GM18951 (cell line): ENCODE measurements at regions not wholly inside any gene's neighbourhood (a gene's known extent, or its start where the extent isn't known, plus 50 kb on each side); places are given as distances from the start of the nearest gene placed in this dataset.
"Not testable (repeated sequence)": the region's sequence is repeated elsewhere in the genome, so short reads cannot be mapped to it uniquely, and the experiment has no call there.

Experiments
- POLR2A ChIP-seq: IDR thresholded peaks from 4 replicates; pipeline ENCODE4 v1.6.1; 2011; ENCODE audit warnings: mild to moderate bottlenecking; ENCODE audit not compliant: insufficient read length, insufficient read depth; ENCODE audit errors: extremely low read depth
- in situ Hi-C: fragments of 300-500 bp; cut with MboI; formaldehyde crosslinking; loops from one replicate; pipeline ENCODE4 v1.12.0; 2022; ENCODE audit warnings: low sequenced_read_pairs, mixed read lengths, inconsistent platforms; ENCODE audit not compliant: unreplicated experiment

- TF ChIP-seq POLR2A, result no peak
- in situ Hi-C loops, result no loop called here
Measured at GRCh38 chrX:109914114-109914849, 88.6 kb upstream of the TMEM164 start.

GRCh38 chrX:109918753-109919152 is 84.2 kb upstream of the TMEM164 start:
- in situ Hi-C loops, result no loop called here
- TF ChIP-seq POLR2A, result no peak

GRCh38 chrX:109920325-109920724 is 82.6 kb upstream of the TMEM164 start:
- no peak for TF ChIP-seq POLR2A
- in situ Hi-C loops, result no loop called here

GRCh38 chrX:109920868-109921267 is 82.0 kb upstream of the TMEM164 start:
- in situ Hi-C loops, result no loop called here
- no peak for TF ChIP-seq POLR2A

GRCh38 chrX:109922190-109922589 is 80.7 kb upstream of the TMEM164 start:
- in situ Hi-C loops, result no loop called here
- TF ChIP-seq POLR2A, result no peak

GRCh38 chrX:109925003-109925402 is 77.9 kb upstream of the TMEM164 start:
- in situ Hi-C loops, result not testable (repeated sequence)

GRCh38 chrX:109925656-109926055 is 77.3 kb upstream of the TMEM164 start:
- in situ Hi-C loops, result no loop called here

GRCh38 chrX:109926118-109926517 is 76.8 kb upstream of the TMEM164 start:
- no peak for TF ChIP-seq POLR2A
- in situ Hi-C loops, result no loop called here

More at GRCh38 chrX:109925656-109926055, 77.3 kb upstream of the TMEM164 start:
- no peak for TF ChIP-seq POLR2A

GRCh38 chrX:109926743-109927662 is 75.9 kb upstream of the TMEM164 start:
- TF ChIP-seq POLR2A, result no peak
- in situ Hi-C loops, result no loop called here

GRCh38 chrX:109927663-109928273 is 75.1 kb upstream of the TMEM164 start:
- in situ Hi-C loops, result no loop called here
- TF ChIP-seq POLR2A, result no peak

- in situ Hi-C loops, result no loop called here
- no peak for TF ChIP-seq POLR2A
Measured at GRCh38 chrX:109928596-109929335, 74.1 kb upstream of the TMEM164 start.

GRCh38 chrX:109931677-109932076 is 71.2 kb upstream of the TMEM164 start:
- TF ChIP-seq POLR2A, result no peak
- in situ Hi-C loops, result no loop called here

- in situ Hi-C loops, result no loop called here
- no peak for TF ChIP-seq POLR2A
Measured at GRCh38 chrX:109934434-109934833, 68.5 kb upstream of the TMEM164 start.
